GM19455 (cell line): ENCODE measurements at regions not wholly inside any gene's neighbourhood (a gene's known extent, or its start where the extent isn't known, plus 50 kb on each side); places are given as distances from the start of the nearest gene placed in this dataset.

Experiments
- ATAC-seq: cut with Tn5 transposase; IDR thresholded peaks from one replicate; pipeline ENCODE4 v1.9.1; 2021; ENCODE audit not compliant: unreplicated experiment

DNA sequence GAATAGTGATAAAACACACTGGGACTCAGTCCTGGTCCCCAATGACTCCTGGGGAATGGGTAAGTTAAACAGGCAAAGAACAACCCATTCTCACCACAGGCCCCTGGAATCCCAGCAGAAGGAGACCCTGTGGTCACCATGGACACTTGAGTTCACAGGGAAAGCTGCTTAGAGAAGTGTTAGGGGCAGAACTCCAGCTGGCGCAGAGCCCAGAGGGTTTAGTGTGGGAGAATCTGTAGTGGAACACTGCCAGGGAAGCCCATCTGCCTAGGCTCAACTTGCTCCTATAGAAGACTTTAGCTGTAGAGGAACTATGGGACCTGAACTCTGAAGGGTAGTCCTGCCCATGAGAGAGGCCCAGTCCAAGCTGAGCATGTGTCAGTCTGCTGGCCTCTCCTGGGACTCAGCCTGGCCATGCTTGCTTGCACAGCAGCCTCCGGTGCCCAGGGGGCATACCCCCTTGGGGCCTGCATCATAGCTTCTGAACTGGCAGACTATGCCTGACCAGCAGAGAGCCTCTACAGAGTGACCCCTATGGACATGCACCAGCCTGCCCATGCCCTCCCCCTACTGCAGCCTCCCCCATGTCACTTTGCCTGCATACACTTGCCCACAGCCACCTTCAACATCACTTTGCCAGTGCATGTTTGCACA lies 343.5 kb downstream of the IDS start:
- no peak for ATAC-seq

DNA sequence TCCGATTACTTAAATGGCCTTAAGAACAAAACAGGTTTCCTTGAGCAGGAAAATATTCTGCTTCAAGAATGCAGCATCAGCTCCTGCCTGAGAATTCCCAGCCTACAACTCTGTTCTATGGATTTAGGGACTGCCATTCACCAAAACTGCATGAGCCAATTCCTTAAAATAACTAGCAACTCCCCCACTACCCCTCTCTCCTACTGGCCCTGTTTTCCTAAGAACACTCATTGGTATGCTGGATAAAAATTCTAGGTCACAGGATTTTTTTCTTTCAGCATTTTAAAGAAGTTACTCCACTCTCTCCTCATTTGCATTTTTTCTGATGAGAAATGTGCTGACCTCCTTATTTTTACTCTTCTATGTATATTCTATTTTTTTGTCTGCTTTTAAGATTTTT lies 347.1 kb downstream of the IDS start:
- no peak for ATAC-seq

DNA sequence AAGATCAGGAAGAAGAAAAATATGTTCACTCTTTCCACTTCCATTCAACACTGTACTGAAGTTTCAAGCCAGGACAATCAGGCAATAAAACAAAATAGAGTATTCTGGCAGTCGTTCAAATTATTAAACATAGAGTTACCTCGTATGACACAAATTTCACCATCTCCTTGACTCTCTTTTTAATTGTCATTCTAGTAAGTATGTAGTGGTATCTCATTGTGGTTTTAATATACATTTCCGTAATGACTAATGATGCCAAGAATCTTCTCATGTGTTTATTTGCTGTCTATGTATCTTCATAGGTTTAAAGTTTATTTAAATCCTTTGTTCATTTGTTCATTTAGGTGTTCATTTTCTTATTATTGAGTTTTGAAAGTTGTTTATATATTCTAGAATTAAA lies 352.2 kb downstream of the IDS start:
- no peak for ATAC-seq

DNA sequence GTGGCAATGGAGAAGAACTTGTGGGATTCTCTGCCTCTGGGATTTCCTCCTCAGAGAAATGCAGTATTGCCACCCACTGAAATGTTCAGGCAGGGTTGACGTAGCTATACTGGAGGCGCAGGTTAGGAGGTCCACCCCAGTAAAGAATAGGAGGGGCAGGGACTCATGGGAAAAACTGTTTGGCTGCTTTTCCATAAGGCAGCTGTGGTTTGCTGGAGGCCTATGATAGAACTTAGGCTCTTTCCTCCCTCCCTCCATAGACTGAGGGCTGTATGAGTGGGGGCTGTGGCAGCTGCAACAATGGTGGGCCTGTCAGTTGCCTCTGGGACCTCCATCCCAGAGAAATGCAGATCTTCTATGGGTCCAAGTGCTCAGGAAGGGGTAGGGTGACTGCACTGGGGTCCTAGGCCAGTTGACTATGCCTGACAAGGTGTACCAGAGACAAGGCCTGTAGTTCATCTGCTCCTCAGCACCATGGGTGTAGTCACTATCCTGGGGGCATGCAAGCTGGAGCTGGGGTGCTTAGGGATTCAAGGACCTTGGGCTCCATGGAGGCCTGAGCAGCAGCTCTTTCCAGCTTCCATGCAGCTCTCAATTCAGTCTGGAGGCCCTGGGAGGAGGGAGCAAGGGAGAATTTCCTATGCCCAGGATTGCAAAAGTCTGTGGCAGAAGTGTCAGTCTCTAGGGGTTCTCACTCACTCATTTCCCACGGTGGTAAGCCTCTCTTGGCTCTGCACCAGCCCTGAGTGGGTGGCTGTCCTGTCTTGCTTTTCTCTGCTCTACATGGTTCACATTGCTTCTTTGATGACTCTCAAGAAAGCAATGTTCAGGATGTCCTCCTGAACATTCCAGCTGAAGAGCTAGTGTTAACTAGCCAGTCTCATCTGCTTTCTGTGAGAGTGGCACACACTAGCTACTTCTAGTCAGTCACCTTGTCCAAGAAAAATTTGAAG lies 353.0 kb downstream of the IDS start:
- ATAC-seq, result no peak

DNA sequence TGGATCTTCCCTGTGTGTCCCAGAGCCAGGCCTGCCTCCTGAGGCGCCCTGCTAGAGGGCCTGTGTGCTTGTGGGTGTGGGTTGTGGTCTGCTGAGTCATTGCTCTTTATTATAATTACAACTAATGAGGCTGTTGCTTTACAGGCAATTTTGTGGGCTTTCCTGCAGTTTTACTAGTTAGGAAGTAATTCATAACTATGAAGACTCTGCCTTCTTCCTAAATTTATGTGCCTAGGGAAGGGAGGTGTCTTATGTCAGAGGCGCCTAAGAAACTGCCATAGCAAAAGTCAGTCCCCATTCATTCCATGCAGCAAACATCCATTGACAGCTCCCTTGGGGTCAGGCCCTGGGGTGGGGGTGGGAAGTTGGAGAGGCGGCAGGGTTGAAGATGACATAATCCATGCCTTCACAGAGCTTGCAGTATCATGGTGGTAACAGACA lies 359.2 kb downstream of the IDS start:
- no peak for ATAC-seq

DNA sequence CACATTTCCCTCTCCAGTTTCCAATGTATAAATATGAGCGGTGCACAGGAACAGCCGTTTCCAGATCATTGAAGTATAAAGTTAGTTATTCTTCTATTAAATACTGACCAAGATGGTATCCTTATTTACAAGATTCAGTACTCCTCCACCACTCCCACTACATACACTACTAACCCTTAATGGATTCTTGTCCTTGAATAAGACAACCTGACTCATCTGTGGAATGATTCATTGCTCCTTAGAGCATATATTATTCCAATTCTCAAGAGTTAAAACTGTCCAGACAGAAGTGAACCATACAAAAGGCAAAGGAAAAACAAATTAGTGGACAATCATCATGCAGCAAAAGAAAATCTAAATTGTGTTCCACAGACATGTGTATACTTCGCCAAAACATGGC lies 373.3 kb downstream of the IDS start:
- no peak for ATAC-seq

DNA sequence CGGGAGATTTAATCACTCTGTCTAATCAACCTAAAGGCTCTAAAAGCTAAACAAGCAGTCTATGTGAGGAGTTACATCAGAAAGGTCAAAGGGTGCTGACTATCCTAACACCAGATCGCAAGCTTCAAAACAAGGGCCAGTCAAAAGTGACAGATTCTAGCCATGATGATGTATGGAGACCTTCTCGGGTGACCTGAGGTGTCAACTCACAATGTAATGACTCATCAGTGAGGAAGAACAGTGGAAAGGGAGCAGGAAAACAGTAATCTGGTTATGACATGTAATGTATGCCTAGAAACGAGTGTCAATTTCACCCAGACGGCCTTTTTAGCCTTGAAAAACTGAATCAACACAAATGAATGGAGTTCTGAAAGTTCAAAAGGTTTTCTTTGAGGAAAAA lies 375.3 kb downstream of the IDS start:
- ATAC-seq, result no peak

DNA sequence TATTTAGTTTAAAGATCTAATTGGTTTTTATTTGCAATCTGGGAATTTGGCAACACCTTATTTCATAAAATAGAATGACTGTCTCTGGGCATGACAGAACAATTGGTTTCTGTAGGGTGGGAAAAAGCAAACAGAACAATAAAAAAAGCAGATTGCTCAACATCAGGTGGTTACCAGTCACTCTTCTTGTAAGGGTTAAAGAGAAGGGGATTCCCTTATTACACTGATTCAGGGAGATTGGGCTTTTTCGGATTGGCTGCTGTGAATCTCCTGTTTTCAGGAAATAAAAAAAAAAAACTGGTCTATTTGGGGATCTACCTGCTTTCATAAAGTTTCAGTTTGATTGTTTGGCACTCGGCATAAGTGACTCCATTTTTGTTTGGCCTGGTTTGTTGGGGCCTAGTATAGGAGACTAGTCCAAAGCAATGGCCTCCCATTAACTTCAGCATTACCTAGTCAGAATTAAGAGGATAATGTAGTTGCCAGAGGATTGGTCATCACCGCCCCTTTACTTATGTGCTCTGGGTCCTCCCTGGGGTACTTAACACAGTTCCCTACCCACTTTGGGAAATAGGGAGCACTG lies 380.5 kb downstream of the IDS start:
- ATAC-seq, result no peak

DNA sequence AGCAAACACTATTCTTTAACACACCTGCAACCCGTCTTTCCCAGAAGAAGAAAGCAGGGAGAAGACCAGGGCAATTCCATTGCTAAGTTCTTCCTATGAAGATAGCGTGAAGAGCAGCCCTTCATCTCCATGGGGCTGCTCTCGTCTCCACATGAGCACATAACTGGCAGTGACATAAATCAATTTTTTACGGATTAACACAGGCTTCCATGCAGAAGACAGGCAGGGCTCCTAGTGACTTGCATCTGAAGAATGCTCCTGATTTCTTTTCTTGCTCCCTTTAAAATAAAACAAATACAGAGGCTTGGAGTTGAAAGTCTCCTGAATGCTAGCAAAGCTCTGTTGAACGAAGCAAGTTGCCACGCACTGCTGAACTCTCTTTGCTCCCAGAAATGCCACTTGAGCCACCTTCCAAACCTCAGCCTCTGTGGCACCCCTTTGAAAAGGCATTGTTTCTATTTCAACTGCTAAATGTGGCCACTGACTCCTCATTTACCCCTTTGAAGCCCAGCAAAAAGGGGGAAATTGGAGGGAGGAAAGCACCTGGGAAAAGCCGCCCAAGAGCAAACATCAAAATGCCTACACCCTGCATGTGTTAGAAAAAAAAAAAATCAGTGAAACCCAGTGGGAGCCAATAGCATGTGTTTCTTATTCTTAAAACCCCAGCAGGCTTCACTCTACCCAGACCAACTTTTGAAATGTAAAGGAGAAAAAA lies 383.7 kb downstream of the IDS start:
- no peak for ATAC-seq

DNA sequence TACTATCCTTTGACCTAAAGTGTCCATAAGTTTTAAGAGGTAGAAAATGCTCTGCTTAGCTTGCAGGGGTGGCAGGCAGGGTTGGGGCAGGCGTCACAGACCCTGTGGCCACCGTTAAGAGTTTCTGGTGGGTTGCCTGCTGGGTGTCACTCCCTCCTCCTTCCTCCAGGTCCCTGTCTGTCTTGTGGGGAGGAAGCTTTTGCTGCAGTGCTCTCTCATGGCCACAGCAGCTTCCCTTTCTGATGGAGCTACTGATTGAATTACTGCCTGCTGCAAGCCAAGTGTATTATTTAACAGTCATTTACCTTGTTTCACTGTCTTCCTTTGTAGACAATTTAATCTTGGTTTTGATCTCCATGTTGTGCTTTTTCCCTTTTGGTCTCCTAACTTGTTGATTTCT lies 384.6 kb downstream of the IDS start:
- ATAC-seq, result no peak

DNA sequence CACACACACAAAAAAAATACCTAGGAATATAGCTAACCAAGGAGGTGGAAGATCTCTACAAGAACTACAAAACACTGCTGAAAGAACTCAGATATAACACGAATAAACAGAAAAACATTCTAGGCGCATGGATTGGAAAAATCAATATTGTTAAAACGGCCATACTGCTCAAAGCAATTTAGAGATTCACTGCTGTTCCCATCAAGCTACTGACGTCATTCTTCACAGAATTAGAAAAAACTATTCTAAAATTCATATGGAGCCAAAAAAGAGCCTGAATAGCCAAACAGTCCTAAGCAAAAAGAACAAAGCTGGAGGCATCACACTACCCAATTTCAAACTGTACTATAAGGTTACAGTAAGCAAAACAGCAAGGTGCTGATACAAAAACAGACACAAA lies 390.2 kb downstream of the IDS start:
- no peak for ATAC-seq

DNA sequence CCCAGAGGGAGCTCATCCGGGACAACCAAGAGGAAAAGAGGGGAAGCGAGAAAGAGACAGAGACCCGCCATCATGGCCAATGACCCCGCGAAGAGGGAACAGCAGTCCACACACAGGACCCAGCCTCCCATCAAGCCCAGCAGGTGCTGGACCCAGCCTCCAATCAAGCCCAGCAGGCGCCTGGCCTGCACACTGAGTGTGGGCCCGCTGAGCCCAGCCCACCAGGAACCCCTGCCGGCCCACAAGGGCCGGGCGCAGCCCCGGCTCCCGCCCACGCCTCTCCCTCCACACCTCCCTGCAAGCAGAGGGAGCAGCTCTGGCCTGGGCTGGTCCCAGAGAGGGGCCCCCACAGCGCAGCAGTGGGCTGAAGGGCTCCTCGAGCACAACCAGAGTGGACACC lies 391.1 kb downstream of the IDS start:
- no peak for ATAC-seq

DNA sequence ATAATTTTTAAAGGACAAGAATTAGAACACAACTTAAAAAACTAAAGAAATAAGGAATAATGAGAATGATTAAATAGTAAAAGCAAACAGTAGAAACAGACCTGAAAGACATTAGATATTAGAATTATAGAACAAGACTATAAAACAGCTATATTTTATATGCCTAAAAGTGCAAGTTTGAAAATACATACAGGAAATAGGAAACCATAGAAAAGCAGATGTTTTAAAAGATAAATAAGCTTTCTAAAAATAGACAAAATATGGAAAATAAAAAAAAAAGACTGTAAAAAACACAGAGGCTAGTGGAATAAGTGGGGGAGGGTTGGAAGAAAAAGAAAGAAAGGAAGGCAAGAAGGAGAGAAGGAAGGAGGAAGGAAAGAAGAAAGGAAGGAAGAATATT lies 407.3 kb downstream of the IDS start:
- ATAC-seq, result no peak

DNA sequence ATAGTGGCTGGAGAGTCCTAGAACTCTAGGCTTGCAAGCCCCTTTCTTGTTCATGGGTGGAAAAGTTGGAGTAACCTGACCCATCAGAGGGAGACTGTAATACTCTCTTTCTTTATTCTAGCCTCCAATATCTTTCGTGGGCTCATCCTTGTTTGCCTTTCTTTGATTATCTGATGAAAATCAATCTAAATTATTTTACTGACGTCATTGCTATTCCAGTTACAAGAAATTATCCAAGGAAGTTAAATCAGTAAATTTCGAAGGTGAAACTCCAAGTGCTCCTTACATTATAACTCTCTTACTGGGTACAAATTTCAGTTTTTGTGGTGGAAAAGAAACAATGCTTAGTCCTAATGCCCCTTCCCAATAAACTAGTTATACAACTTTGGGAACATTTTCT lies 412.9 kb downstream of the IDS start:
- no peak for ATAC-seq

DNA sequence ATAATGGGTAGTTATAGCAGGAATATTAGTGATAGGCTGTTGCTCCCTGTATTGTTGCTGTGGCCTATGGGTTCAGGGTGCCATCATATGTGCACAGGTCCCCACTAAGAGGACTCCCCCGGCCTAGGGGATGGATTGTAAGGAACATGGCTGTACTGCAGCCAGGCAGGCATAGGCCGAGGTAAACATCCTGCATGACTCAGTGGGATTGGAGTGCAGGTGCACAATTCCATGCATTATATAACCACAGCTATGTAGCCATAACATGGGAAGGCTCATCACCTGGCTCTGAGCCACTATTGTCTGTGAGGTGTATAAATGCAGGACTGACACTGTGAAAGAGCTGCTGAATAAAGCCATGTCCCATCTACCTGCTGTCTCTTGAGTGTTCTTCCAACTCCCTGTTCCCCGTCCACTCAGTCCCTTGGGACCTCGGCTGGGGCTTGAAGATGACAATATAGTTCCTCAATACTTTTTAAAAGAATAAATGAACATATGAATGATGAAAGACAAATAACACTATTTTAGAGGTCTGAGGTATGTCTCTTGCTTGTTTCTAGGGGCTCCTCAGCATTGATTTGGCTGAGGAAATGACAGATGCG lies 425.2 kb downstream of the IDS start:
- ATAC-seq, result no peak

DNA sequence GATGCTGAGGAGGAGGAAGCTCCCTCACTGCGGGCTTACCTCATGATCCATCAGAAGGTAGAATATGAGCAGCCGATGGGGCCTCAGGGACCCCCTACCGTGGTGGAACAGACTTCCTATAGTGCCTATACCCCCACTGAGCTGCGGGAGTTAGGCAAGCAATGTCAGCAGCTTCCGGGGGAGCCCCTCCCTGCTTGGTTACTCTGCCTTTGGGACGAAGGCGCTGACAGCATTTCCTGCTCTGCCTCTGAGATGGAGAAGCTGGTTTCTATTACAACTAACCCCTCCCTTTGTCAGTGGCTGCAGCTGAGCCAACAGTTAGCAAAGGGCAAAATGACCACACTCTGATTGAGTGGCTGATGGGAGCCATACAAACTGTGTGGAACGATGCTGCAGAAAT lies 430.7 kb downstream of the IDS start:
- ATAC-seq, result no peak

DNA sequence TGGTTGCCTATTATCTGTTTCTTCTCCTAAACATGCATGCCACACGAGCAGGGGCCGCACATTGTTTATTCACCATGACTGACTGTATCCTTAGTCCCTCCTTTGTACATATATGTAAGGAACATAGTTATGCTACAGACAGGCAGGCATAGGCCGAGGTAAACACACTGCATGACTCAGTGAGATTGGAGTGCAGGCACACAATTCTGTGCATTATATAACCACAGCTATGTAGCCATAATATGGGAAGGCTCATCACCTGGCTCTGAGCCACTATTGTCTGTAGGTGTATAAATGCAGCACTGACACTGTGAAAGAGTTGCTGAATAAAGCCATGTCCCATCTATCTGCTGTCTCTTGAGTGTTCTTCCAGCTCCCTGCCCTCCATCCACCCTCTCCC lies 431.6 kb downstream of the IDS start:
- ATAC-seq, result no peak

DNA sequence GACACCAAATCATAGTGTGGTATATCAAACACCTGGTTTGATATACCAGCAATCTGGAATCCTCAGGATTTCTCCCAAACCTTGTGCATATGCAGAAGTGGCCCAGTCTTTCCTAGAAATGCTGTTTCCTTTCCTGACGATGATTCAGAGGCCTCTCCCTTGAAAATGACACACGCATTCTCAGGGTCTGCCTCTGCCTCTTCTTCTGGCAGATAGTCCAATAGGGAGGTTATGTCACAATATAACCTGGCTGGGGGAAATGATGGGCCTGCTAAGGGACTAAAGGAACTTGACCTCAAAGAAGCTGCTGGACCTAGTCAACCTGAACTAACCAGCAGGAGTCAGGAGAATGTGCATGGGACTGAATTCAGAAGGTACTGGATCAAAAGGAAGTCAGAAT lies 435.2 kb downstream of the IDS start:
- ATAC-seq, result no peak

DNA sequence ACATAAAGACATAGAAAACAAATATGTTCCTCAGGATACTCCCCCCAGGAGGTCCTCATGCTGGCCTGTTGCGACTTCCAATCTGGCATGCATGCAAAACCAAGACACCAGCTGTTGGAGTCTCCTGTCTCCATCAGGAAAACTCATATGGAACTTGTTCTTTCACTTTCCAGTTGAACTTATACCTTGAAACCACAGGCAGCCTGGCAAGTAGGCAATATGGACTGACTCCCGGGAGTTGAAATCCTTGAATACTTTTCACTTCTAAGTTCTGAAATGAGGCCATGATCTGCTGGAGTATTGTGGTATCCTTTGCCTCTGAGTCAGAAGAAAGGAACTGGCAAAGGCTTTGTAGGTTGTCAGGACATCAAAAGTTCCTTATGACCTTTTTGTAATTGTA lies 444.2 kb downstream of the IDS start:
- ATAC-seq, result no peak
